ENCODE measurements at regions not wholly inside any gene's neighbourhood (a gene's known extent, or its start where the extent isn't known, plus 50 kb on each side); places are given as distances from the start of the nearest gene placed in this dataset.

DNA sequence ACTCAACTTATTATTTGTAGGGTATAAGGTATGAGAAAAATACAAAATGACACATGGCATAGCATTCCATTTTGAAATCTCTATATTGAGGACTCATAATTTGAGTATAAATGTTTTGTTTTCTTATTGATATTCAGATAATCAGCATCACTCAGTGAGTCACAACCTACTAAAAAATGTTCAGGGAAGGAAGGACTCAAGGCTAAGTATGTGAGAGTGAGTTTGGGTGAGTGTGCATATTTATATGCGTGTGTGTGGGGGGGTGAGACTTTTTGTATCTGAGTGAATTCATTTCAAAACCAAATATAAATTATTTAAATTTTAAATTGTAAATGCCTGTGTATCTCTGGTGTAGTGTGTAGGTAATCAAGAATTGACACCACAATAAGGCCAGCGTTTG, 87.8 kb upstream of the PRKD1 start:
- DNase-seq: no peak
- TF ChIP-seq, protein P1, sequence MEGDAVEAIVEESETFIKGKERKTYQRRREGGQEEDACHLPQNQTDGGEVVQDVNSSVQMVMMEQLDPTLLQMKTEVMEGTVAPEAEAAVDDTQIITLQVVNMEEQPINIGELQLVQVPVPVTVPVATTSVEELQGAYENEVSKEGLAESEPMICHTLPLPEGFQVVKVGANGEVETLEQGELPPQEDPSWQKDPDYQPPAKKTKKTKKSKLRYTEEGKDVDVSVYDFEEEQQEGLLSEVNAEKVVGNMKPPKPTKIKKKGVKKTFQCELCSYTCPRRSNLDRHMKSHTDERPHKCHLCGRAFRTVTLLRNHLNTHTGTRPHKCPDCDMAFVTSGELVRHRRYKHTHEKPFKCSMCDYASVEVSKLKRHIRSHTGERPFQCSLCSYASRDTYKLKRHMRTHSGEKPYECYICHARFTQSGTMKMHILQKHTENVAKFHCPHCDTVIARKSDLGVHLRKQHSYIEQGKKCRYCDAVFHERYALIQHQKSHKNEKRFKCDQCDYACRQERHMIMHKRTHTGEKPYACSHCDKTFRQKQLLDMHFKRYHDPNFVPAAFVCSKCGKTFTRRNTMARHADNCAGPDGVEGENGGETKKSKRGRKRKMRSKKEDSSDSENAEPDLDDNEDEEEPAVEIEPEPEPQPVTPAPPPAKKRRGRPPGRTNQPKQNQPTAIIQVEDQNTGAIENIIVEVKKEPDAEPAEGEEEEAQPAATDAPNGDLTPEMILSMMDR (IDR thresholded peaks at IDR 0.05): no peak
- no peak for TF ChIP-seq POLR2A (IDR thresholded peaks at IDR 0.05)
- H3K27ac ChIP-seq: no peak overlapping the region
- intact Hi-C loops (cut with DNase I): no loop called here
- H3K4me3 ChIP-seq: no peak overlapping the region
- no peaks in the 10 kb centered on the region for H3K9me3 ChIP-seq (replicated peaks in 1 of 3)
- H3K27me3 ChIP-seq: no peaks in the 10 kb centered on the region
- H3K36me3 ChIP-seq (replicated peaks in 1 of 2): no peaks in the 10 kb centered on the region
- no peaks in the 10 kb centered on the region for H3K4me1 ChIP-seq (replicated peaks in 1 of 2)
- 59 to 70% (median 69%) methylated on average over 2 of the region's 2 CpGs for WGBS, 4 donors

DNA sequence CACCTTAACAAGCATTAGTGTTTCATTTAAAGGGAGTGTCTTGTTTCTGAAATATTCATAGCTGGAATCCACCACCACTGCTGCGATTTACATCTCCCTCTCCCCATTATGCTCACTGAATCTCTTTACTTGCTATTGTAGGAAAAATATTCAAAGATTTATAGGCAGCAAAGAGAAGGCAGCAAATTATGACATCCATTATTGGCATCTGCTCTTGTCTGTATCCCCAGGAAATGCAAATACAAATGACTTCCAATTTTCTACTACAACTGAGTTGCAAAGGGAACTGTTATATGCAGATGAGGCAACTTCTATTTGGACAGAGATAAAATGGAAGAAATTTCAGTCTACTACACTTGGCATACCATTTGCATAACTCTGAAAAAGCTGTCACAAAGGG, 88.4 kb upstream of the PRKD1 start:
- no peak overlapping the region for H3K27ac ChIP-seq
- TF ChIP-seq, protein P1 (IDR thresholded peaks at IDR 0.05): no peak
- TF ChIP-seq POLR2A (IDR thresholded peaks at IDR 0.05): no peak

DNA sequence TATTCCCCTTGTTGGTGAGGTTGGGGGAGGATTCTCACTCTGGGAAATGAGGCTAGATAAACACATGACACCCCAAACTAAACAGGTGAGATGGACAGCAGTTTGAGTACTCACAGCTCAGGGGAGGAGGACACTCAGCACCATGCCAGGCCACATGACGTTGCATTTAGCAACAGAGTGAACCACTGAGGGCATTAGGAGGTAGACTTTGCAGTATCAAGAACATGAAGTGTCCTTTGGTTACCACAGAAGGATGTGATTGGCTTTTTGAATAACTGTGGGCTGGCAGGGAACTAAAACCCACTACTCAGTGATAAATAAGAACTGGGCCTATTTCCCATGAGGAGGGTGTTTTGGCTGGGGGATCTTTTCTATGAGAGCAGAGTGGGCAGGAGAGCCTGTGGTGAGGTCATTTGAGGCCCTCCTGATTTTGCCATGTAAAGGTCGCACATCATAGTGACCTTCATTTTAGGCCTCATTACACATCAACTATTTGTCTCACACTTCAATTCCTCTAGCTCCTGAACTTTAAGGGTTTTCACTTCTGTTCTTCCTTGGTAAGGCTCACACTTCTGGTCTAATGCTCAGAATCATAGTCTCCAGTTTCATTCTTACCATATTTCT, 89.8 kb upstream of the PRKD1 start:
- TF ChIP-seq, protein P1 (IDR thresholded peaks at IDR 0.05): no peak
- no peak for TF ChIP-seq POLR2A (IDR thresholded peaks at IDR 0.05)
- Histone ChIP-seq H3K4me1 (replicated peaks in 1 of 2) (no peaks in the 10 kb centered on the region), H3K27me3 (no peaks in the 10 kb centered on the region), H3K27ac (no peak overlapping the region), H3K36me3 (replicated peaks in 1 of 2) (no peaks in the 10 kb centered on the region), H3K4me3 (no peak overlapping the region), H3K9me3 (replicated peaks in 1 of 3) (no peaks in the 10 kb centered on the region)
- no peak for DNase-seq
- 72 to 90% (median 82%) methylated on average over 2 of the region's 2 CpGs for WGBS, 4 donors
- intact Hi-C loops (cut with DNase I): no loop called here

More for the DNA sequence above, 88.4 kb upstream of the PRKD1 start:
- WGBS, 4 donors: 81 to 95% (median 91%) methylated on average over 1 of the region's 1 CpG
- Histone ChIP-seq H3K36me3 (replicated peaks in 1 of 2) (no peaks in the 10 kb centered on the region), H3K9me3 (replicated peaks in 1 of 3) (no peaks in the 10 kb centered on the region), H3K4me3 (no peak overlapping the region), H3K4me1 (replicated peaks in 1 of 2) (no peaks in the 10 kb centered on the region), H3K27me3 (no peaks in the 10 kb centered on the region)
- intact Hi-C loops (cut with DNase I): no loop called here
- DNase-seq: no peak

DNA sequence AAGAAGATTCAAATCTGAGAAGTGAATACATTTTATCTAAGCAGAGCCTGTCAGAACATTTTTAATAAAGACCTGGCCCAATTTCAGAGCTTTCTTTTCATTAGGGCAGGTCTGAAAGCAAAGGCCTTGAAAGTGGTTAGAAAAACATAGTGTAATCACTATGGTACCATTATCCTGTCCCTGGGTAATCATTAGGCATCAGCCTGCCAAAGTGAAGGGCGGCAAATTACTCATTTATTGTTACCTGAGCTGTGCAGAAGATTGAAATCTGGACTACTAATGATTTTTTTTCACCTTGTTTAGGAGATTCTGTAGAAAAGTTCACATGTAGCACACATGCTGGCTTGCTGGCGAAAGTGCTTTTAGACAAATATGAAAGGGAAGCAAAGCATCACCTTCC, 92.6 kb upstream of the PRKD1 start:
- H3K27me3 ChIP-seq: no peaks in the 10 kb centered on the region
- WGBS, 4 donors: 42 to 69% (median 44%) methylated on average over 2 of the region's 2 CpGs
- no peaks in the 10 kb centered on the region for H3K36me3 ChIP-seq (replicated peaks in 1 of 2)
- H3K4me3 ChIP-seq: no peak overlapping the region
- intact Hi-C loops (cut with DNase I): no loop called here
- no peak for DNase-seq
- H3K27ac ChIP-seq: no peak overlapping the region
- H3K9me3 ChIP-seq (replicated peaks in 1 of 3): no peaks in the 10 kb centered on the region
- TF ChIP-seq, protein P1 (IDR thresholded peaks at IDR 0.05): no peak
- TF ChIP-seq POLR2A (IDR thresholded peaks at IDR 0.05): no peak
- no peaks in the 10 kb centered on the region for H3K4me1 ChIP-seq (replicated peaks in 1 of 2)
